CD4-positive, alpha-beta T cell (primary cell): ENCODE measurements at regions not wholly inside any gene's neighbourhood (a gene's known extent, or its start where the extent isn't known, plus 50 kb on each side); places are given as distances from the start of the nearest gene placed in this dataset.

Experiments
- ATAC-seq: fragments of 200-7000 bp; cut with Tn5 transposase; one replicate; pipeline ENCODE4 v1.10.0; 2022; ENCODE audit warnings: mild to moderate bottlenecking; ENCODE audit not compliant: poor library complexity
- CTCF ChIA-PET: fragments of 350-600 bp; sonication (Branson Sonifier 250); formaldehyde crosslinking; loops from one replicate; lab custom pipeline; 2021; ENCODE audit warnings: antibody characterized with exemption, inconsistent platforms; lab: Charles Lee
- POLR2A ChIA-PET: fragments of 350-600 bp; sonication (Branson Sonifier 250); formaldehyde crosslinking; loops from one replicate; lab custom pipeline; 2021; ENCODE audit warnings: antibody characterized with exemption, inconsistent platforms; lab: Charles Lee
- DNase-seq, 14 experiments: peaks; one replicate each; pipeline ENCODE4 v3.0.0-alpha.2; 2013 to 2020; ENCODE audit warnings: mixed read lengths in 2 of 14
- H3K27ac ChIP-seq, 2 donors: one replicate each; pipeline versions ENCODE4 v1.5.1 to v1.7.0; 2013; ENCODE audit warnings: low read length in 2 of 2, low read depth in 1 of 2, mild to moderate bottlenecking in 1 of 2
- H3K27me3 ChIP-seq, 2 experiments: 1 replicate in 1 of 2; 2 replicates in 1 of 2; pipeline versions ENCODE4 v1.6.1 to v1.7.0; 2013; ENCODE audit warnings: low read length in 2 of 2, control low read depth in 1 of 2, mild to moderate bottlenecking in 1 of 2, moderate library complexity in 1 of 2; ENCODE audit not compliant: insufficient read depth in 2 of 2, control insufficient read depth in 1 of 2
- H3K36me3 ChIP-seq: one replicate; pipeline ENCODE4 v1.6.1; 2013; ENCODE audit warnings: low read length, control low read depth; ENCODE audit not compliant: insufficient read depth
- H3K4me1 ChIP-seq: one replicate; pipeline ENCODE4 v1.6.1; 2013; ENCODE audit warnings: low read length, control low read depth; ENCODE audit not compliant: insufficient read depth
- H3K4me3 ChIP-seq: one replicate; pipeline ENCODE4 v1.5.1; 2013; ENCODE audit warnings: mild to moderate bottlenecking, low read length, moderate library complexity
- H3K9me3 ChIP-seq, 2 experiments: 1 replicate in 1 of 2; 2 replicates in 1 of 2; pipeline versions ENCODE4 v1.6.1 to v1.7.0; 2013; ENCODE audit warnings: low read length in 2 of 2, mild to moderate bottlenecking in 2 of 2, control low read depth in 1 of 2, moderate library complexity in 1 of 2; ENCODE audit not compliant: control insufficient read depth in 1 of 2, insufficient read depth in 1 of 2
- H3K27ac Mint-ChIP-seq: one replicate; pipeline ENCODE4 v1.8.0; 2020; ENCODE audit warnings: mixed read lengths
- H3K27me3 Mint-ChIP-seq: one replicate; pipeline ENCODE4 v1.8.0; 2021; ENCODE audit warnings: mixed read lengths
- H3K36me3 Mint-ChIP-seq: one replicate; pipeline ENCODE4 v1.8.0; 2021; ENCODE audit warnings: low read depth, mixed read lengths
- H3K4me1 Mint-ChIP-seq: one replicate; pipeline ENCODE4 v1.8.0; 2021; ENCODE audit warnings: low read depth, mixed read lengths
- H3K4me3 Mint-ChIP-seq: one replicate; pipeline ENCODE4 v1.8.0; 2020; ENCODE audit warnings: mild to moderate bottlenecking, mixed read lengths
- H3K9me3 Mint-ChIP-seq: one replicate; pipeline ENCODE4 v1.8.0; 2020; ENCODE audit warnings: mixed read lengths
- intact Hi-C, 2 experiments: fragments of 100-400 bp; cut with DNase I in 1 of 2; cut with micrococcal nuclease in 1 of 2; formaldehyde crosslinking; loops; one replicate each; pipeline versions ENCODE4 v1.15.1 to v1.9.0; 2023 to 2025; cut with DNase I, micrococcal nuclease
- TF ChIP-seq, protein P1 (sequence below): fragments of 200-600 bp; IDR thresholded peaks from one replicate; pipeline ENCODE4 v1.8.0; 2022; ENCODE audit warnings: antibody characterized with exemption, mild to moderate bottlenecking

DNA sequence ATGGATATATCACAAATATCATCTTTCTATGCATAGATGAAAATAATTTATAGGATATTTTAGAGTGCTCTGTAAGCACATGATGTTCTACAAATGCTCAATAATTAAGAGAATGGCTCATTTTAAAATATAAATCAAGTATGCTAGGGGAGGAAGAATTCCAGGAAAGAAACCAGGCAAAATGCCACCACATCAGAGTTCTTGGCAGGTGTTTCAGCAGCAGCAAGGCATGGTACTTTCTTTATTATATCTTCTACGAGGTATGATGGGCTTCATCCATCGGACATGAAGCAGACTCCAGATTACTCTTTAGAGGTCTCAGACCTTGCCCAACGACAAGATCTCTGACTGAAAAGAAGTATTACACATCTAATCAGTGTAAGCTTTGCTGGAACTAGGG, 316.3 kb upstream of the ARRDC3 start:
- no peaks in the 10 kb centered on the region for H3K4me1 Mint-ChIP-seq
- H3K27me3 Mint-ChIP-seq, result no peaks in the 10 kb centered on the region
- TF ChIP-seq, protein P1, sequence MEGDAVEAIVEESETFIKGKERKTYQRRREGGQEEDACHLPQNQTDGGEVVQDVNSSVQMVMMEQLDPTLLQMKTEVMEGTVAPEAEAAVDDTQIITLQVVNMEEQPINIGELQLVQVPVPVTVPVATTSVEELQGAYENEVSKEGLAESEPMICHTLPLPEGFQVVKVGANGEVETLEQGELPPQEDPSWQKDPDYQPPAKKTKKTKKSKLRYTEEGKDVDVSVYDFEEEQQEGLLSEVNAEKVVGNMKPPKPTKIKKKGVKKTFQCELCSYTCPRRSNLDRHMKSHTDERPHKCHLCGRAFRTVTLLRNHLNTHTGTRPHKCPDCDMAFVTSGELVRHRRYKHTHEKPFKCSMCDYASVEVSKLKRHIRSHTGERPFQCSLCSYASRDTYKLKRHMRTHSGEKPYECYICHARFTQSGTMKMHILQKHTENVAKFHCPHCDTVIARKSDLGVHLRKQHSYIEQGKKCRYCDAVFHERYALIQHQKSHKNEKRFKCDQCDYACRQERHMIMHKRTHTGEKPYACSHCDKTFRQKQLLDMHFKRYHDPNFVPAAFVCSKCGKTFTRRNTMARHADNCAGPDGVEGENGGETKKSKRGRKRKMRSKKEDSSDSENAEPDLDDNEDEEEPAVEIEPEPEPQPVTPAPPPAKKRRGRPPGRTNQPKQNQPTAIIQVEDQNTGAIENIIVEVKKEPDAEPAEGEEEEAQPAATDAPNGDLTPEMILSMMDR, result no peak

DNA sequence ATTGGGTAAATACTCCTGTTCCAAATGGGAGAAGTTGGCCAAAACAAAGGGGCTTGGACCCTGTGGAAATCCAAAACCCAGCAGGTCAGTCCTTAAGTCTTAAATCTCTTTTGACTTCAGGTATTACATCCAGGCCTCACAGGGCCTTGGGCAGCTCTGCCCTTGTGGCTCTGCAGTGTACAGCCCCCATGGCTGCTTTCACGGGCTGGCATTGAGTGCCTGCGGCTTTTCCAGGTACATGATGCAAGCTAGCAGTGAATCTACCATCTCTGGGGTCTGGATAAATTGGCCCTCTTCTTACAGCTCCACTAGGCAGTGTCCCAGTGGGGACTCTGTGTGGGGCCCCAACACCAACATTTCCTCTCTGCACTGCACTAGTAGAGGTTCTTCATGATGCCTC, 308.5 kb upstream of the ARRDC3 start:
- intact Hi-C loops, result no loop called here
- H3K4me3 Mint-ChIP-seq, result no peak overlapping the region

More for the DNA sequence above, 316.3 kb upstream of the ARRDC3 start:
- no peak for DNase-seq
- Mint-ChIP-seq H3K36me3 (no peaks in the 10 kb centered on the region), H3K27ac (no peak overlapping the region), H3K9me3 (peaks cover 5% of the 10 kb centered on the region), H3K4me3 (no peak overlapping the region)
- no peak overlapping the region for H3K4me3 ChIP-seq
- no peaks in the 10 kb centered on the region for H3K4me1 ChIP-seq
- intact Hi-C loops, result no loop called here
- H3K36me3 ChIP-seq, result no peaks in the 10 kb centered on the region
- H3K27ac ChIP-seq, result no peak overlapping the region
- ATAC-seq, result no peak
- H3K9me3 ChIP-seq, result no peaks in the 10 kb centered on the region
- no peaks in the 10 kb centered on the region for H3K27me3 ChIP-seq
- CTCF ChIA-PET, result no interaction called here
- POLR2A ChIA-PET, result no interaction called here

DNA sequence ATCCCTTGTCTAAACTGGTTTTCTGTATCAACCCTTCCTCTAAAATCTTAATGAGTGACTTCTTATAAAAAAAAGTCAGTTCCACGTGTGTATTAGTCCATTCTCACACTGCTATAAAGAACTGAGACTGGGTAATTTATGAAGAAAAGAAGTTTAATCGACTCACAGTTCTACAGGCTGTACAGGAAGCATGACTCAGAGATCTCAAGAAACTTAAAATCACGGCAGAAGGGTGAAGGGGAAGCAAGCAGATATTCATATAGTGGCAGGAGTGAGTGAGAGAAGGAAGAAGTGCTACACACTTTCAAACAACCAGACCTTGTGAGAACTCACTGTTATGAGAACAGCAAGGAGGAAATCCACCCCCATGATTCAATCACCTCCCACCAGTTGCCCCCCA, 307.8 kb upstream of the ARRDC3 start:
- Histone ChIP-seq H3K36me3 (no peaks in the 10 kb centered on the region), H3K27ac (no peak overlapping the region), H3K4me1 (no peaks in the 10 kb centered on the region), H3K9me3 (peaks cover 0 to 8% of the 10 kb centered on the region in 2 experiments), H3K4me3 (no peak overlapping the region), H3K27me3 (no peaks in the 10 kb centered on the region)
- no peak for ATAC-seq
- H3K9me3 Mint-ChIP-seq, result peaks cover 6% of the 10 kb centered on the region
- TF ChIP-seq, protein P1, result no peak
- ChIA-PET POLR2A (no interaction called here), CTCF (no interaction called here)
- no peak overlapping the region for H3K27ac Mint-ChIP-seq
- no peaks in the 10 kb centered on the region for H3K36me3 Mint-ChIP-seq
- no peak for DNase-seq
- no peak overlapping the region for H3K4me3 Mint-ChIP-seq
- intact Hi-C loops, result no loop called here
- H3K4me1 Mint-ChIP-seq, result no peaks in the 10 kb centered on the region
- H3K27me3 Mint-ChIP-seq, result no peaks in the 10 kb centered on the region

More for the DNA sequence above, 308.5 kb upstream of the ARRDC3 start:
- Mint-ChIP-seq H3K27me3 (no peaks in the 10 kb centered on the region), H3K4me1 (no peaks in the 10 kb centered on the region), H3K9me3 (peaks cover 6% of the 10 kb centered on the region), H3K27ac (no peak overlapping the region), H3K36me3 (no peaks in the 10 kb centered on the region)
- ChIA-PET CTCF (no interaction called here), POLR2A (no interaction called here)
- H3K36me3 ChIP-seq, result no peaks in the 10 kb centered on the region
- no peak overlapping the region for H3K4me3 ChIP-seq
- H3K27ac ChIP-seq, result no peak overlapping the region
- peaks cover 0 to 8% of the 10 kb centered on the region in 2 experiments for H3K9me3 ChIP-seq
- ATAC-seq (no peak), DNase-seq (no peak)
- no peaks in the 10 kb centered on the region for H3K27me3 ChIP-seq
- no peaks in the 10 kb centered on the region for H3K4me1 ChIP-seq
- TF ChIP-seq, protein P1, result no peak
